Aorta (tissue), 5 donors: ENCODE measurements at regions not wholly inside any gene's neighbourhood (a gene's known extent, or its start where the extent isn't known, plus 50 kb on each side); places are given as distances from the start of the nearest gene placed in this dataset.

Experiments
- ATAC-seq: fragments of 200-7000 bp; cut with Tn5 transposase; one replicate; pipeline ENCODE4 v1.9.1; 2022; ENCODE audit warnings: moderate library complexity; ENCODE audit not compliant: low FRiP score
- DNase-seq, 2 donors: peaks; one replicate each; pipeline ENCODE4 v3.0.0-alpha.2; 2020
- H3K27ac ChIP-seq, 2 donors: one replicate each; pipeline ENCODE4 v1.5.1; 2013; ENCODE audit warnings: low read length in 2 of 2, mild to moderate bottlenecking in 2 of 2, moderate library complexity in 2 of 2, control low read depth in 1 of 2, inconsistent platforms in 1 of 2, low read depth in 1 of 2
- H3K27me3 ChIP-seq, 2 donors: one replicate each; pipeline ENCODE4 v1.6.1; 2013; ENCODE audit warnings: control low read depth in 1 of 2, low read length in 1 of 2, mild to moderate bottlenecking in 1 of 2, moderate library complexity in 1 of 2; ENCODE audit not compliant: insufficient read depth in 2 of 2, control insufficient read depth in 1 of 2
- H3K36me3 ChIP-seq, 2 donors: one replicate each; pipeline ENCODE4 v1.6.1; 2013; ENCODE audit warnings: control low read depth in 1 of 2, low read length in 1 of 2, mild to moderate bottlenecking in 1 of 2; ENCODE audit not compliant: insufficient read depth in 2 of 2, control insufficient read depth in 1 of 2
- H3K4me1 ChIP-seq, 2 donors: one replicate each; pipeline ENCODE4 v1.6.1; 2013; ENCODE audit warnings: low read length in 2 of 2, control low read depth in 1 of 2, mild to moderate bottlenecking in 1 of 2, moderate library complexity in 1 of 2; ENCODE audit not compliant: insufficient read depth in 2 of 2, control insufficient read depth in 1 of 2
- H3K4me3 ChIP-seq, 2 donors: one replicate each; pipeline ENCODE4 v1.5.1; 2013; ENCODE audit warnings: low read length in 2 of 2, control low read depth in 1 of 2, mild to moderate bottlenecking in 1 of 2
- H3K9me3 ChIP-seq: one replicate; pipeline ENCODE4 v1.6.1; 2013; ENCODE audit warnings: mild to moderate bottlenecking, low read length; ENCODE audit not compliant: control insufficient read depth
- WGBS, 2 donors: extraction: QIAGEN DNeasy Blood & Tissue Kit; methylation state at CpG; one replicate each; pipeline ENCODE4 v1.1.7; 2013; 5-methylcytosine and 5-hydroxymethylcytosine counted together
- intact Hi-C, 2 donors: fragments of 100-400 bp; cut with DNase I; formaldehyde crosslinking; loops; one replicate each; pipeline versions ENCODE4 v1.14.2 to v1.15.0; 2022
- donor health status: healthy with polysubstance abuse.
- donor health status: Bipolar disorder and iron deficiency.
- donor health status: DM: no; HTN: no; CAD: no.
- donor health status: DM: no; HTN: no; CAD: no.
- donor health status: DM: yes; HTN: yes; CAD: no.

DNA sequence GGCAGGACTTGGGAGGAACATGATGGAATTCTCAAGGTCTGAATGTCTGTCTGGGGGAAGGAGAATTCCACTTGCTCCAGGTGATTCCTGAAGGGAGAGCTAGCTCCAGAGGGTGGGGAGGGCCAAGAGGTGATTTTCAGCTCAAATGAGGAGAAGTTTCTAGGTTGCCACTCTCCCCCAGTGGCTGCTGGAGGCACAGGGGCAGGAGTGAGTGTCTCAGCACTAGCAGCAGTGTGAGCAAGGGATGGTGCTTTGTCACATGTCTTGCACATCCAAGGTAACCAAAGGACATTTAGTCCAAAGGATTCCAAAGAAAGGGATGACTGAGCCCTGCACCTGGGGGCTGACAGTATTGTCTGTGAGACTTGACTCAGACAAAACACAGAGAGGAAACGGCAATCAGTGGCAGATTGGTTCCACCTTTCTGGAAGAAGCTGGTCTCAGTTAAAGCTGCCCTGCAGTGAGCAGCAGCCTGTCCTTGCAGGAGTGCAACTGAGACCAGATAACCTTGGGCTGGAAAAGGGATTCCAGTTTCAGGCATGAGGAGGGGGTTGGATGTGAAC lies 51.2 kb upstream of the PCBD1 start:
- Histone ChIP-seq H3K36me3 (no peaks in the 10 kb centered on the region), H3K4me3 (no peak overlapping the region), H3K4me1 (no peaks in the 10 kb centered on the region), H3K27me3 (no peaks in the 10 kb centered on the region), H3K9me3 (no peaks in the 10 kb centered on the region), H3K27ac (no peak overlapping the region)
- WGBS, 2 donors: 74 to 81% methylated on average over 1 of the region's 1 CpG
- ATAC-seq (no peak), DNase-seq (no peak)
- intact Hi-C loops: no loop called here

DNA sequence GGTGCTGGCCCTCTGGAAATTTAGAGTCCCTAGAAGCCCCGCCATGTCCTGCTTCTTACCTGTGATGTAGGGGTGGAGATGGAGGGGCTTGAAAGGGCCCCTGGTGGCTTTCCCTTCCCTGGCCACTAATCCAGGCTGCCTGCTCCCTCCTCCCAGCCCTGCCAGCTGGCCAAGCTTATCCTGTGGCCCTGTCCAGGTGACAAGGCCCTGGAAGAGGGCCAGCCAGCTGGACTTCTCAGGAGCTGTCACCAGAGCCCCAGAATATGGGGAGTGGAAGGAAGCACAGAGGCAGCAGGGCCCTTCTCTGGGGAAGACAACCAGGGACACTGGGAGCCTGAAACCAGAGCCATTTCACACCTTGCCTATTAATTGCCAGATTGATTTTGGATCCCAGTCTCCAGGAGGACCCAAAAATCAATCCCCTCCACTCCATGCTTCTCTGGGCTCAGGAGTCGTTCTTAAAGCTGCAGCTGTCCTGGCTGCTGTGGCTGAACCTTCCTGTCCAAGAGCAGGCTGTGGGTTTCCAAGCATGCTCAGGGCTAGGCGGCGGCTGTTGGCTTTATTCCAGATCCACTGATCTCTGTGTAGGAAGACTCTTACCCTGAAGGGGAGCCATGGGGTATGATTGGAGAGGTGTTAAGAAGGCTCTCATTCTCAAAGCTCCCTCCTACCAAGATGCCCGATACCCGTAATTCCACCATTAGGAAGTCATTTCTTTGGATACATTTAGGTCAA lies 52.6 kb upstream of the PCBD1 start:
- WGBS, 2 donors: 67 to 78% methylated on average over 6 of the region's 6 CpGs
- Histone ChIP-seq H3K4me3 (no peak overlapping the region), H3K36me3 (no peaks in the 10 kb centered on the region), H3K27ac (no peak overlapping the region), H3K9me3 (no peaks in the 10 kb centered on the region), H3K27me3 (no peaks in the 10 kb centered on the region), H3K4me1 (no peaks in the 10 kb centered on the region)
- intact Hi-C loops: no loop called here
- DNase-seq (no peak), ATAC-seq (no peak)

DNA sequence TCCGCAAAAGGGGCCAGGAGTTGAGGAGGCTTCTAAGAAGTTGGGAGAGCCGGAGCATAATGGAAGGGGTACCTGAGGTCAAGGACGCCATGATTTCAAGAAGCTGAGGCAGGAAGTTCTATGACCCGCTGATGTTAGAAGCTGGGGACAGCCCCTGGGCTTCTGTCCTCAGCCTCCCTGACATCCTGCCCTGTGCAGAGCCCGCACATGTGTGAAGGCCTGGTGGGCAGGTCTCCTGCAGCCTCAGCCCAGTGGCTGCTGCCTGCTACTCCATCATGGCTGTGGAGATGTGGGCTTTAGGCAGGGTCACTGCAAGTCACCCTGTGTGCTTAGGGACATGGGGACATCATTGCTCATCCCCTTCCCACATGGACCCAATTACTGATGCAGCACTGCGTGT lies 53.8 kb upstream of the PCBD1 start:
- H3K9me3 ChIP-seq: no peaks in the 10 kb centered on the region
- H3K4me3 ChIP-seq: no peak overlapping the region
- 94 to 95% methylated on average over 6 of the region's 6 CpGs for whole genome bisulfite sequencing, 2 donors
- H3K4me1 ChIP-seq: no peaks in the 10 kb centered on the region
- H3K27ac ChIP-seq: no peak overlapping the region
- no peaks in the 10 kb centered on the region for H3K36me3 ChIP-seq
- DNase-seq (no peak), ATAC-seq (no peak)
- intact Hi-C loops: no loop called here
- H3K27me3 ChIP-seq: no peaks in the 10 kb centered on the region

DNA sequence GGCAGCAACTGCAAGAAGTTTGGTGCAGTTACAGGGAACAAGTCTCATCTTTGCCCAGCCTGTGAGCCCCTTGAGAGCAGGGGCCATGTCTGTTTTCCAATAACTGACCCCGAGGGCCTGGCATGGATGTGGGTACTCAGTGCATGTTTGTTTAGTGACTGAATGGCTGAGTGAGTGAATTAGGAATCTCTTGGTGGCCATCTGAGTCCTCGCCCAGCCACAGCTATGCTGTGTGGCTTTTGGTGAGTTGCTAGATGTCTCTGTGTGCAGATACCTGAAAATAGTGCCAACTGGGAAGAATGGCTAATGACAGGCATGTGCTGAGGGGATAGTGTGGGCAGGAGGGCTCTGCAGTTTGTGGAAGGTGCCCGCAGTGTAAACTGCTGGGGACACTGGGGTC lies 54.4 kb upstream of the PCBD1 start:
- H3K9me3 ChIP-seq: no peaks in the 10 kb centered on the region
- ATAC-seq: no peak
- intact Hi-C loops: no loop called here
- no peak overlapping the region for H3K4me3 ChIP-seq
- 83 to 89% methylated on average over 3 of the region's 3 CpGs for WGBS, 2 donors
- no peak for DNase-seq
- H3K27me3 ChIP-seq: no peaks in the 10 kb centered on the region
- no peaks in the 10 kb centered on the region for H3K4me1 ChIP-seq
- no peak overlapping the region for H3K27ac ChIP-seq
- H3K36me3 ChIP-seq: no peaks in the 10 kb centered on the region

DNA sequence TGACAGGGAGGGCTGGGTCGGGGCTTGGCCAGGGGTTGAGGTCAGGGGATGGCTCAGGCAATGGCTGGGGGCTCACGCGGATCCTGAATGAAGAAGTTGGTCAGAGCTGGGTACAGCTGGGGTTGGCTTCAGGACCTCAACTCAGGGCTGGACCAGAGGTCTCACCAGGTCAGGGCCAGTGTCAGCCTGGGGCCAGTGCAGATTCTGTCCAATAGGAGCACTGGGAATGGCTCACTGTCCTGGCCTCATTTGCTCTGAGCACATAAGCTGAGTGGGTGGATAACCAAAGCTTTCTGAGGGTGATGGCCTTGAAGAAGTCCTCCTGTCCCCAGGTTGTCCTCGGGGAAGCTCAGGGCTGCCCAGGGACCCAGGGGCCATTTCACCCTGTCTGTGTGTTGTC lies 54.9 kb upstream of the PCBD1 start:
- intact Hi-C loops: no loop called here
- no peak for ATAC-seq
- WGBS, 2 donors: 89 to 98% methylated on average over 4 of the region's 4 CpGs

DNA sequence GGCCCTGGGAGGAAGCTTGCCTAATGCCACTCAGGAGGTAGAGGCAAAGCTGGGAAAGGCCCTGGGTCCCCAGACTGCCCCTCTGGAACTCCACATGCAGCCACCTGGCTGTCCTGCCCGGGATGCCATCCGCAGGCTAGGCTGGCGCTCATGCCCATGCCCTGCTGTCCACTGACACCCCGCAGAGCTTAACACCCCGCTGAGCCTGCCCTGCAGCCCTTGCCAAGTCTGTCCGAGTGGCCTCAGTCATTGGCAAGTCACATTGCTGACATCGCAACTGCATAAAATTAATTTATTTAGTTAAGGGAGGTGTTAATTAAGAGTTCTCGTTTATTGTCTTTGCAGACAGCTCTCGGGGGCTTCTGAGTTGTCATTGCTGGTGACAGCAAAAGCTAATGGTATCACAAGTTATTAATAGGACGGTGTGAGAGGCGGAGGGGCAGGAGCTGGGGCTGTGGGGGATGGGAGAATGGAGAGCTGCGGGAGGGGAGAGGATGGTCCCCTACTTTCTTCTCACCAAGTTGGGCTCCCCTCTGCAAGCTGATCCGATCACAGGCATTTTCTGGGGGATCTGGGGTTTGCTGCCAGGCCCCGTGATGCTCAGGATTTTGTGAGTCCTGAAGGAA lies 55.6 kb upstream of the PCBD1 start:
- no peak overlapping the region for H3K27ac ChIP-seq

More for the DNA sequence above, 54.9 kb upstream of the PCBD1 start:
- H3K27ac ChIP-seq: no peak overlapping the region
- H3K4me3 ChIP-seq: no peak overlapping the region
- no peaks in the 10 kb centered on the region for H3K27me3 ChIP-seq
- no peaks in the 10 kb centered on the region for H3K36me3 ChIP-seq
- H3K4me1 ChIP-seq: no peaks in the 10 kb centered on the region
- DNase-seq: no peak
- no peaks in the 10 kb centered on the region for H3K9me3 ChIP-seq

DNA sequence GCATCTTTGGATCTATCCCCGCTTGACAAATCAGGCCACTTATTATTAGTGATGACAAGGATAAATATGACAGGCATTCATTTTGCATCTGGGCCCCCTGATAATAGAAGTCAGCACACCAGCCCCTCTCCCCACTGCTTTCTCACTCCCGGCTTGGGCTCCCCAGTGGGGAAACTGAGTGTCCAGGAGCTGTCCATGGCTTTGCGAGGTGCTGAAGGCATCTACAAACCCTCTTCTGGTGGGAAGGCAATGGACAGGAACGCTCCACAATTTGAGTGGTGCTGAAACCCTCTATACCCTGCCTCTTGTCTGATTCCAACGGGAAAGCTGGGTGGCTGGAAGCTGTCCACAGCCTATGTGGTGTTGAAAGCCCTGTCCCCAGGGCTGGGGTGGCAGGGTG lies 61.7 kb upstream of the PCBD1 start:
- 66 to 74% methylated on average over 5 of the region's 5 CpGs for WGBS, 2 donors

More for the DNA sequence above, 55.6 kb upstream of the PCBD1 start:
- H3K9me3 ChIP-seq: no peaks in the 10 kb centered on the region
- WGBS, 2 donors: 76 to 81% methylated on average over 13 to 14 of the region's 14 CpGs
- no peaks in the 10 kb centered on the region for H3K4me1 ChIP-seq
- intact Hi-C loops: no loop called here
- no peak for ATAC-seq
- H3K27me3 ChIP-seq: no peaks in the 10 kb centered on the region
- H3K4me3 ChIP-seq: no peak overlapping the region
- no peak for DNase-seq
- no peaks in the 10 kb centered on the region for H3K36me3 ChIP-seq

DNA sequence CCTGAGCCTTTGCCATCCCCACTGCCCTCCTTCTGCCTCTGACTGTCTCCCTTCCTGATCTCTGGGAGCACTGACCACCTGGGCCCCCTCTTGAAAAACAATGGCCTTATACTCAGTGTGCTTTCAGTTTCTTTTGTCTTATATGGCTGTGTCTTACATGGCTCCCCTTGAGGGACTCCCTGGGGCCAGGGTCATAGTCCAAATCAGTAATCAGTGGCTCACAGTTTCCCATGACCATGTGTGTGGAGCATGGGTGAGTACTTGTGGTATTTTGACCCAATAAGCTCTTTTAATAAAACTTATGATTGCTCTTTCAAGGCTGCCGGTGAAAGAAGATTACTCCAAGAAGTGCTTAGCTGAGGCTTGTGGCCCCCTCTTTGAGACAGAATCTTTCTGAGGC lies 62.4 kb upstream of the PCBD1 start:
- intact Hi-C loops: no loop called here
- Histone ChIP-seq H3K4me3 (no peak overlapping the region), H3K27ac (no peak overlapping the region), H3K9me3 (no peaks in the 10 kb centered on the region), H3K4me1 (no peaks in the 10 kb centered on the region), H3K36me3 (no peaks in the 10 kb centered on the region), H3K27me3 (no peaks in the 10 kb centered on the region)
- 95% methylated on average over 1 of the region's 1 CpG for WGBS, 2 donors
- no peak for ATAC-seq
- no peak for DNase-seq

More for the DNA sequence above, 61.7 kb upstream of the PCBD1 start:
- Histone ChIP-seq H3K9me3 (no peaks in the 10 kb centered on the region), H3K36me3 (no peaks in the 10 kb centered on the region), H3K27me3 (no peaks in the 10 kb centered on the region), H3K4me3 (no peak overlapping the region), H3K4me1 (no peaks in the 10 kb centered on the region), H3K27ac (no peak overlapping the region)
- intact Hi-C loops: no loop called here
- DNase-seq (peak in 1 of 2 donors; percentile 9), ATAC-seq (no peak)

DNA sequence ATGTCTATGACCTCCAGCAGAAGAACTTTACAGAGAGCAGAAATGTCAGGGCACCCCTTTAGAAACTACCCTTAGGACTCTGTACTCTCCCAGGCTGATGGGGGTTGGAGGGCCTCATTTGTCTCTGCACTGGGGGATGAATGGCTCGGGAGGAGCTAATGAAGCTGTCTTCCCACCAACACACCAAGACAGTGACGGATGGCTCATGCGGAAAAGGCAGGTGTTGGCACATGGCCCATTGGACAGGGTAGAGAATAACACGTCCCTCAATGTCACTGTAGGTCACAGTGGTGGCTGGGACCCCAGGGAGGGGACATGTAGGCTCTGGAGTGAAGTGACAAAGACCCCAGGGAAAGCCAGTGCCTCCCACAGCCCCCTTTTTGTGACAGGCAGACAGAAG lies 64.0 kb upstream of the PCBD1 start:
- no peaks in the 10 kb centered on the region for H3K36me3 ChIP-seq
- no peaks in the 10 kb centered on the region for H3K9me3 ChIP-seq
- no peaks in the 10 kb centered on the region for H3K27me3 ChIP-seq
- no peaks in the 10 kb centered on the region for H3K4me1 ChIP-seq
- intact Hi-C loops: no loop called here
- 79 to 81% methylated on average over 4 of the region's 4 CpGs for WGBS, 2 donors
- DNase-seq (peak in 1 of 2 donors; percentile 15), ATAC-seq (no peak)
- H3K27ac ChIP-seq: no peak overlapping the region
- H3K4me3 ChIP-seq: no peak overlapping the region
